ENCODE measurements at regions not wholly inside any gene's neighbourhood (a gene's known extent, or its start where the extent isn't known, plus 50 kb on each side); places are given as distances from the start of the nearest gene placed in this dataset.

DNA sequence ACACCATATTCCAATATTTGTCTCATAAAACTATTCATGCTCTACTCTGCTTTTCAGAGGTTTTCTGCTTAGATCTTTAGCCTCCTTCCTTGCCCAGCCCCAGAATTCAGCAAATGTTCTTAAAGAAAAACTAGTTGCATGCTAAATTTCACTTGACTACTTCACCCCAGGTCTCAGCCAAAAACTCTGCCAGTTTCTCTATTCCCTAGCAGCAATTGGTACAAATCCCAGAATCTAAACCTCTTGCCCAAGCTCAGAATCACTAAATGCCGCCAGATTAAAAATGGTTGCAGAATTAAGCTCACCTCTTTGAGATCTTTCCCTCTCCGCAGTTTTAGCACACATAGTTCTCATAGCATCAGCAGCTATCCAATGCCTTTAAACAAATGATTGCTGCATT lies 331.2 kb upstream of the SMARCA2 start:
- DNase-seq (ENCODE audit: low read depth in 2 of 2), result no peak

DNA sequence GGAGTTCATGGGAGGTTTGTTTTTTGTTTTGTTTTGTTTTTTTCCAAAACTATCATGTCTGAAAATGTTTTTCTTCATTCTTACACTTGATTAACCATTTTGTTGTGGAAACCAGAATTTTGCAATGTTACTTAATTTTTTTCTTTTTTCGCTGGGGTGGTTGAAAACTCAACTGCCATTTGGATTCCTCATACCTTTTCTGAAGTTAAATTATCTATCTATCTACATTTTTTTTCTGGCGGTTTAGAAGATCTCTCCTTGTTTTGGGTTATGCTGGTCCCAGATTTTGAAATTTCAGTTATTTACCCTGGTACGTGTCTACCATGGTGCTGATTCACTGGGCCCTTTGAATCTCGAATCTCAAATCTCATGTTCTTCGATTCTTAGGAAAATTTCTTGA lies 316.2 kb upstream of the SMARCA2 start:
- DNase-seq (ENCODE audit: low read depth in 2 of 2), result no peak

DNA sequence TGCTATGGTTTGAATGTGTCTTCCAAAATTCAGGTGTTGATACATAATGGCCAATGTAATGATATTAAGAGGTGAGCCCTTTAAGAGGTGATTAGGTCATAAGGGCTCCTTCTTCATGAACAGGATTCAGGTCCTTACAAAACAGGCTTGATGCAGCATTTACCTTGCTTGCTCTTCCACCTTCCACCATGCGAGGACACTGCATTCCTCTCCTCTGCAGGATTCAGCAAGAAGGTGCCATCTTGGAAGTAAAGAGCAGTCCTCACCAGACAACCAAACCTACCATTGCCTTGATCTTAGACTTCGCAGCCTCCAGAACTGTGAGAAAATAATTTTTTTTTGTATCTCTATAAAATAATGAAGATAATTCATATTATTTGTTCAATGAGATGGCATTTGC lies 314.0 kb upstream of the SMARCA2 start:
- no peak for DNase-seq (ENCODE audit: low read depth in 2 of 2)

DNA sequence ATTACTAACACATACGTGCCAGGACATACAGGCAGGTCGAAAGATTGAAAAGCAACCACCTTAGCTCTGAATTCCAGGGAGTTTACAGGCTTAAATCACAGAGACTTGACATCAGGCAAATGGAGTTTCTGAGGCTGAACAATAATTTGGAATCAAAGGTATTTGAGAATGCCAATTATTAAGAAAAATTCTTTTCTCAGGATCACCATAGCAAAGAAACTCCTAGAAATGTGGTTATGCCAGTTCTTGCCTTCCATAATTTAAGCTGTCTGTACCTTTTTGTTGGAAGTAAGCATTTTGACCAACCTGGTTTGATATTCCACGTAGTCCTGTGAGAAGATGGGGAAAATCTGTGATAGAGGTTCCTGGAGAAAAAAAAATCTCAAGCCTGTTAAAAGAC lies 312.4 kb upstream of the SMARCA2 start:
- no peak for DNase-seq (ENCODE audit: low read depth in 2 of 2)

DNA sequence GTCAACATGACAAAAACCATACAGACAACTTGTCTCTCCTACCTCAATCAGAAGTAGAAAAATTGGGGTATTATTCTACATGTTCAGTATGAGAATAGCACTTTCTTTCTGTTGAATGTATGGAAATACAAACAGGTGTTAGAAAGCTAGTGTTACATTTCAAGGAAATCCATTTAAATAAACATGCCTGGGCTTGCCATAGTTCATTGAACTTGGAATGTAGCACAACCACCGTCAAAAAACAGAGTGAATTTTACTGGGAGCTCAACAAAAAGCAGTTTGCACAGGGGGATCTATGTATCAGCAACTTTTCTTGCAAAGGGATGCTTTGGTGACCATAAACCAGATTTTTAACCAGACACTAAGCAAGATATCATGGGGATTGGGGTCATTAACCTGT lies 307.9 kb upstream of the SMARCA2 start:
- no peak for DNase-seq (ENCODE audit: low read depth in 2 of 2)

DNA sequence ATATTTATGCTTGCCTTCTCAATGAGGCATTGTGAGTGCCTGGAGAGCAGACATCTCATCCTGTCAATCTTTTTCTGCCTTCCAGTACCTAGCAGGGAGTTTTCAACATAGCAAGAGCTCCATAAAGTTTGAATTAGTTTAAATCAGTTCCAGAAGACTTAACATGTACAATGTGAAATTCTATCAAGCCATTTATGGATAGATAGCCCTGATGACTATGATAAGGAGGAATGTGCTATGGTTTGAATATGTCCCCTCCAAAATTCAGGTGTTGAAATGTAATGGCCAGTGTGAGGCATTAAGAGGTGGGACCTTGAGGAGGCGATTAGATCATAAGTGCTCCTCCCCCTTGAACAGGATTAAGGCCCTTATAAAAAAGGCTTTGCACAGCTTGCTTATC lies 306.9 kb upstream of the SMARCA2 start:
- DNase-seq (ENCODE audit: low read depth in 2 of 2), result no peak

DNA sequence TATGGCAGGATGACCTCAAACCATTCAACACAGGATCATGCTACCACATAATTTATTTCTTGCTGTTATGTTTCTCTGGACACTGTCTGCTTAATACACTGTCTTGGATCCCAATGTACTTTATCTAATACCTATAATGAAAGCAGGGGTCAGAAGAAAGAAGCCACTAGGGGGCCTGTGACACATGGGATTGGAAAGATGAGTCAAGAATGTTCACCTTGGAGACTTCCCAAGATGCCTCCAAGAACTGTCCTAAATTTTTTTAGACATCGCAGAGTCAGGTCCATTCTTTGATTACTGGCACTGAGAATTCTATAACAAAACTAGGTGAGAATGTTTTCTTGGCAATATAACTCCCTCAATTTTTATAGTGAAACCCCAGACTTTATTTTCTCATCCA lies 305.8 kb upstream of the SMARCA2 start:
- DNase-seq (ENCODE audit: low read depth in 2 of 2), result no peak

DNA sequence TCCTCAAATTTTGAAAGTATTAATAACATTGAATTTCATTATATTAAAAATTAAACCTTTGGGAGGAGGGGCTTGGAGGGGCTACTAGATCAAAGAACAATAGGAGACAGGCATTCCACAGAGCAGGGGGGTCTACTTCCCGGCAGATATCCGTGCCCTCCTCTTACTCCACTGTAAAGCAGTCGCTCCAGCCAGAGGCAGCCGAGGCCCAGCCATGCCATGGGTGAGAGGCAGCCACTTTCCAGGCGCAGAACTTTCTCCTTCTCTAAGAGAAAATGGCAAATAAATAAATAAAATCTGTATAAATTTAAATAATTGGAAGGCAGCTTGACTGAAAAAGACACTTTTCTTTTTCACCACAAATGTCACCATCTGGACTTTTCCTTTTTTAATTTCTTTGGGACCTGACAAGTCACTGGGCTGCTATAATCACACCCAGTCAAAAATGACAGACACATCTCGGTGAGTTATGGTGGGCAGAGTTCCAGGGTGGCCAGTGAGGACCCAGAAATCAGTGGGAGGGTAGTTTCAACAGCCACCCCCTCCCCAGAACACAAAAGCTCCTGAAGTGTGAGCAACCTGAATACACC lies 302.2 kb upstream of the SMARCA2 start:
- no peak for DNase-seq (ENCODE audit: low read depth in 2 of 2)

DNA sequence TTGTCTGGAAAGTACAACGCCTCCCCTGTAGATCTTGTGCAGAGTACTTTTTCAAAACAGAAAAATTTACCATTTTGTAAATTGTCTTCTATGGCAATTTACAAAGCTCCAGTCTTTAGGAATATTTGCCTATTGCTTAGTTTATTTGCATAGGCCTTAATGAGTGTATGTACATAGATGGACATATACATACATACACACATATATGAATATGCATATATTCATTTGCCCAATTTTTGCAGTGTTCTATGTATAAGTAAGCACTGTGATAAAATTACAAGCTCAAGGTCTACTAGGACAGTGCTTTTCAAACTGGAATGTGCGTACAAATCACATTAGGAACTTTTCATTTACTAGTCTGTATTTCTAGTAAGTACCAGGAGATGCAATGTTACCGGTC lies 301.3 kb upstream of the SMARCA2 start:
- no peak for DNase-seq (ENCODE audit: low read depth in 2 of 2)

DNA sequence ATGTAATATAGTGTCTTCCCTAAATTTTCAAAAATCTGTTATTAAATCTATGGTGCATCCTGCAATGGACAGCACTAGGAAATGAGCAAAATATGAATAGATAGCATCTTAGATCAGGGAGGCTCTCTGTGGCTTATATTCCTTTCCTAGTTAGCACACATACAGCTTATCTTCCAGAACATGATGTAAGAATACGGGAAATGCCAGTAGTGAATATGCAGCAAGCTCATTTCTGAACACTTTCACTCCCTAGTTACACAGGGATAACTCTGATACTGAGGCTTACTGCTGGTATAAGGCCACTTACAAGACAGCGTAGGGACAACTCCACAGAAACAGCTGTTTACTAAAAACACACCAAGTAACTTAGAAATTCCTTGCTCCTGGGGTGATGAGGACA lies 297.3 kb upstream of the SMARCA2 start:
- no peak for DNase-seq (ENCODE audit: low read depth in 2 of 2)

DNA sequence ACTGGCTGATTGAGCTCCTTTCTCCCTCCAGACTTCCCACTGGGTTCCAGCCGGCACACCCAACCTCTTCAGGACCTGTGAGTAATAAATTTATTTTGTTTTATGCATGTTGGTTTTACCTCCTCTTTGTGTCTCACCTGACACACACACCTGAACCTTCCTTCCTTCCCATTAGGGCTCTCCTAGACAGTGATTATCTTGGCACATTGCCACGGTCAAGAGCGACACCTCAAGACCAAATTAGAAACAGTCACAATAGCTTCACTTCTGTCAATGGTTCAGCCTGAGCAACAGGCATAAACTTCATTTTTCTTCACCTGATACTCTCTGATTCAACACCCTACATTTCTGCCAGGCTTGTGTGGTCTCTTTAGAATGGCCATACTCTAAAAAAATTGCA lies 296.3 kb upstream of the SMARCA2 start:
- no peak for DNase-seq (ENCODE audit: low read depth in 2 of 2)

DNA sequence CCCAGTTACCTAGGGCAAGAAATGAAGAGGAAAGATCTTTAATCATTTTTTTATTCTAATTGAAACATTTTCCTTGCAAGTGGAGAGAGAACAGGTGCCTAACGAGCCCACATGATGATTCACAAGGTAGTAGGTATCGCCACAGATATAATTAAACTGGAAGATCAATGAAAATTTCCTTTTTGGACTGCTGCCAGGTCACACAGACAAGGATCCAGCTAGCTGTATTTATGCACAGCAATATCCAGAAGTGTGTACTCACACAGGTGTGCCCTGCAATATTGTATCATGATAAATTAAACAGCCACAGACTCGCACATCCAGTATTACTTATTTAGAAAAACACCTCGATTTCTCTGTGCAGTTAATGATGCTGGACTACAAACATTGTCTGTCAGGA lies 294.0 kb upstream of the SMARCA2 start:
- DNase-seq (ENCODE audit: low read depth in 2 of 2), result no peak

DNA sequence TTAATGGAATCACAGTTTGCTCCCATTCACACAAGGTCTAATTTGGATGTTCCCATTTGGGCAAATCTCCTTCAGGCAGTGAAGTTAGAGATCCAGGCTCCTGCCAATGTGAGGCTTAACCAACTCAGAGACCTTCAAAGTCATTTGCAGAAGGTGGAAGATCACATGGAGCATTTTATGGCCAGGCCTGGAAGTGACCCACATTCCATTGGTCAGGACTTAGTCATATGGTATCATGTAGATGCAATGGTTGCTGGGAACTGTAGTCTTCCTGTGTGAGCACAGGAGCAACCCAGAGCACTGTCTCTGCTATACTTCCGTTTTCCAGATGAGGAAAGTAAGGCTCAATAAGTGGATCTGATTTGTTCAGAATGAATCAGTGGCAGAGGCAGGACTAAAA lies 292.7 kb upstream of the SMARCA2 start:
- no peak for DNase-seq (ENCODE audit: low read depth in 2 of 2)

DNA sequence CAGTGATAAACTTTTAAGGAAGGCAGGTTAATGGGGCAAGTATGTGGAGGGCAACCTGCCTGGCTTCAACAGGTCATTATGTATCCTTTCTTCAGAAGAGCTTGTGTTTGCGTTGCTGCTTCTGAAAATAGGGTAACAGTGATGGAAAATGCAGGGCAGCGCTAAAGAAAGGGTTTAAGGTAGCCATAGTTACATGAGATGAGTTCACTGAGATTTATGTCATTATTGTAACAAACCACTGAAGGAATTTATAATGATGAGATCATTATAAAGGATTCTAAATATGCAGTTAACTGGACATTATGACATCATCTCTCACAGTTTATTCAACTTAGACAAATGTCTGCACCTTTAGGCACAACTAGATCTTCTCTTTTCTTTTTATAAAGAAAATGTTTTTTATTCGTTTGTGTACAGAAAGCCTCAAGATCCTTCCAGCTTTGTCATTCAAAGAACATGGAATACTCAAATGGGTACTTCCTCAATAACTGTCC lies 291.6 kb upstream of the SMARCA2 start:
- no peak for DNase-seq (ENCODE audit: low read depth in 2 of 2)

DNA sequence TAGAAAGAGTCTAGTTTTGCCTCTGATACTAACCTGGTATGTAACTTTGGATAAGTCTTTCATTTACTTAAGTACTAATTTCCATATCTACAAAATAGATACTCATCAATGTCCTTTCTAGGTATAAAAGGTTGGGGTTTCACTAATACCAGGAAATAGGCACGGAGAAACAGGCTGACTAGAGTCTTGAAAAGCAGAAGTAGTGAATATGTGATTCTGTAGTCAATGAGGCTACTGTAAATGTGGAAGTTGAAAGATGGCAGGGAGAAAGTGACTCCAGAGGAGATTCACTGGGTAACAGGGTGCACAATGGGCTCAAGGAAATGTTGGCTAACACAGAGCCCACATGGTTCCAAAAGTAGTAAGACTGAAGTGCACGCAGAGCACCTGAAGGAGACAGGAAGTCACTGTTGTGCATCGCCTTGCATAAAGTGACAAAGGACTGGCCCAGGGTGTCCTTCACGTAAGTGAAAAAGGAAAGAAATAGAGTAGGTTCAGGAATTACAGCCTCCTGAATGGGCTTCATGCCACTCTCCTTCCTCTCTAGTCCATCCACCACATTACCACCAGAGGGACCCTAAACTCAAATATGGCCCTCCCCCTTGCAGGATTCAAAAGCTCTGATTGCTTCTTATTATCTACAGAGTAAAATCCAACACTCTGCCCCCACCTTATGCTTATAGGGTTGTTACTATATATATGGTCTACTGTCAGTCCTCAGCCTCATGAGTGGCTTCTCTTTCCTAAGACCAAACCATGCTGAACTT lies 288.0 kb upstream of the SMARCA2 start:
- no peak for DNase-seq (ENCODE audit: low read depth in 2 of 2)

DNA sequence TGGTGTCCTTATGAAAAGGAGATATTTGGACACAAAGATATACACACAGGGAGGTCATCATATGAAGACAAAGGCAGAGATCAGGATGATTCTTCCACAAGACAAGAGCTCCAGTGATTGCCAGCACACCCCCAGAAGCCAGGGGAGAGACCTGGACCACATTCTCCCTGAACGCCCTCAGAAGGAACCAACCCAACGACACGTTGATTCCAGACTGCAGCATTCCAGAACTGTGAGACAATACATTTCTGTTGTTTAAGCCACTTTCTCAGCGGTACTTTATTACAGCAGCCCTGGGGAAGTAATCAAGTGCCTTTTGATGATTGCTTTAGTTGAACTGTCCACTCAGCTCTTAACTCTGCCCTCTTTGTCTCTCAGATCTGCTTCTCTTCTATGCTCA lies 285.5 kb upstream of the SMARCA2 start:
- DNase-seq (ENCODE audit: low read depth in 2 of 2), result no peak

DNA sequence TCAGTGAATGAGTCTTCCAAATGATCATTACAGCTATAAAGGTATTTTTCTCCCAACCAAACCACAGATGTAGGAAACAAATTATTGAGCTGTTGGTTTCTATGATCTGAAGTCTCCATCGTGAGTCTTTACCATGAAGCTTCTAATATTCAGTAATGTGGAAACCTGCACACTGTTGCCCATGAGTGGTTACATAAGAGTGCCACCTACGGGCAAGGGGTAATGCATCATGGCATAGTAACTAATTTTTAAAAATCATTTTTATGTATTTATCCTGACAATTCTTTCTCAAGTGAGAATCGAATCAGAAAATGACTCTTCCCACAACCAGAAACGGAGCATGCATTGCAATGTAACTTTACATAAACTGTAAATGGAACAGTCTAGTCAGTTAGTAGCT lies 282.5 kb upstream of the SMARCA2 start:
- DNase-seq (ENCODE audit: low read depth in 2 of 2), result no peak

DNA sequence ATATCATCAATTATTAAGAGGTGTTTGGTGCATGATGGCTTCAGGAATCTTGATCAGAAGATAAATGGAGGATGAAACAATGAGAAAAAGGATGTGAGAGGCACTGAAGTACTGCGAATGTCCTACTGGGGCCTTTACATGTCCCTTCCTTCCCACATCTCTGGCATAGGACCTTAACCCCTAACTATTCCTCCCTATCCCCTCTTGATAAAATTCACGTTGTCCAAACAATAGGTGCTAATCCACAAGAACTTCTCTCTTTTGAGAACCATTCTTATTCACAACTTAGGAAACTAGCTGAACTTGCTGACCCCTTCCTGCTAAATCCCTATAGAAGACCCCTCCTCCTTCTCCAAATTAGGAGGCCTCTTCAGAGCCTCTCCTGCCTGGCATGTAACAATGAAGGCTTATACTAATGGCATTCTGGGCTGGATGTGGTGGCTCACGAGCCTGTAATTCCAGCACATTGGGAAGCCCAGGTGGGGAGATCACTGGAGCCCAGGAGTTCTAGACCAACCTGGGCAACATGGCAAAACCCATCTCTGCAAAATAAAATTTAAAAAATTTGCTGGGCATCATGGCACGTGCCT lies 276.5 kb upstream of the SMARCA2 start:
- no peak for DNase-seq (ENCODE audit: low read depth in 2 of 2)

DNA sequence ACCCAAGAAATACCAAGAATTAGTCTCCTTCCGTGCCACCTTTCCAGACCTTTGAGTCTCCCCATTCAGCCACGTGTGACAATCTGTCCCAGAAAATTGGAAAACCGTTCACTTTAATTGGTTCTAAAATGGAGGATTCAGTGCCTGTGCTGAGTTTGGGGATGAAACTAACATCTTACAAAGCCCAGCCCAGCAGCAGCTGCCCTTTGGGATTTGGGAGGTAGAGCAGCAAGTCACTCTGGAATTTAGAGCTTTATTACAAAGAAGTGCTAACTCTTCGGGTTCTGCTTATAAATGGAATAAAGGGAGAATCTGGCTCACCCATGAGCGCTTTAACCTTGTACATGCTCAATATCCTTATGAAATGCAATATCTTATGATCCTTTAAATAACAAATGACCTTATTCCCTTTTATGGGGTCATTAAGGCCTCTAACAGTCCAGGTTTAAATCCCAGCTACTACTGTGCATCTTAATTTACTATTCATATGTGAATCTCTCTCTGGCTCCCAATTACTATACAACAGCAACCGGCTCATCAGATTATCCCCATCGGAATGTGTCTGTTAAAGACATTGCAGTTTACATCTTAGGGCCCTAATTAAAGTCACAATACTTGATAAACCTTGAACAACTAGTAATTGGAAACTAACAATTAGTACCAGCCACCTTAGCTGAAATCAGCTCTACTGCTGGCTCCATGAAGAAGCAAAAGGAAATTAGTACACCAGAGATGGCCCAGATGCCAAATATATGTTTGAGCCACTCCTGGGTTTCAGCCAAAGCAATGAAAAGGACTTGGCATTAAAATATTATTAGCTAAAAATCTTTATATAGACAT lies 271.8 kb upstream of the SMARCA2 start:
- DNase-seq (ENCODE audit: low read depth in 2 of 2), result no peak

DNA sequence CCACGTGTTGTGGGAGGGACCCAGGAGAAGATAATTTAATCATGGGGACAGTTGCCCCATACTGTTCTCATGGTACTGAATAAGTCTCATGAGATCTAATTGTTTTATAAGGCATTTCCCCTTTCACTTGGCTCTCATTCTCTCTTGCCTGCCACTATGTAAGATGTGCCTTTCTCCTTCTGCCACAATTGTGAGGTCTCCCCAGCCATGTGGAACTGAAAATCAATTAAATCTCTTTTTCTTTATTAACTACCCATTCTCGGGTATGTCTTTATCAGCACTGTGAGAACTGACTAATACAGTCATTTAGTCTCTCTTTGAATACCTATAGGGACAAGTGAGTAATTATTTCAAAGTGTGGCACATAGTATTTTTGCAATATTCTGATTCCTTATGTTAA lies 269.2 kb upstream of the SMARCA2 start:
- no peak for DNase-seq (ENCODE audit: low read depth in 2 of 2)

DNA sequence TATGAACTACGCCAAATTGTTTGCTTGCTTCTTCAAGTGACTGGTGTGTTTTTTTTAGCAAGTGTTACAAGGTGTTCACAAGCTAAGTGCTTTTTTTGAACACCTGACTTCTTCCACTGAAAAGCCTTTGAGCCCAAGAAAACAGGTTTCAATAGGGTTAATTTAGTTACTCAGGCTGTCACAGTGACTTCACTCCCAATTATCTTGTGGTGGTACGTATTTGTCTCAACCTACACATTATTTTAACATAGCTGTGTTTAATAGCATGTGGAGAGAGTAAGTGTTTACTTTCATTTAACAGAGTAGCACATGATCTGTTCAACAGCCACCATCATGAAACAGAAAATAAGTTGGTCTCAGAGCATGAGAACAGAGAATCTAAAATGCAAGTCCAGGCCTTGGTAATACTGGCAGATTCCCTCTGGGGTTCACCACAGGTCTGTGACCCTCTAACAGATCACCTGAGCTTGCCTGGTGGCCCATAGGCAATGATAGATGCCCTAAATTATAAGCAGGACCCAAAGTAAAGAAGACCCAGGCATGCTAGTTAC lies 267.7 kb upstream of the SMARCA2 start:
- no peak for DNase-seq (ENCODE audit: low read depth in 2 of 2)

DNA sequence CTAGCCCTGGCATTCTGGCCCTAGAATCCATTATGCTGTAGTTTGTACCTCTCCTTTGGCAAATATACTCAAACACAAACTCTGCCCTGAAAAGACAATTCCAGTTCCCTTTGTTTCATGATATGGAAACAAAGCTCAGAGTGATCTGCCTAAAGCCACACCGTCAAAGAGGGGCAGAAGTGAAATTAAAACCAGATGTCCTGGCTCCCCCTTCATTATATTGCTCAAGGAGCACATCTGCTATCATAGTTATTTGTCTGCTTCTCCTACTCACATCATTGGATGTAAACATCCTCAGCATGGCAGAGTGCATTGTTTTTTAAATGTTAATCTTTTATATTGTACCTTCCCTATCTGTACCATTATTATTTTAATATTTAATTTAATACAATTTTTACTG lies 266.7 kb upstream of the SMARCA2 start:
- DNase-seq (ENCODE audit: low read depth in 2 of 2), result no peak

Data from activated CD4-positive, alpha-beta T cell treated with anti-CD3 and anti-CD28 coated beads for 24 hours (primary cell).